B cell (primary cell): ENCODE measurements at regions not wholly inside any gene's neighbourhood (a gene's known extent, or its start where the extent isn't known, plus 50 kb on each side); places are given as distances from the start of the nearest gene placed in this dataset.

ENCODE experiments used
- EZH2 ChIP-seq: IDR thresholded peaks from 2 replicates; pipeline ENCODE4 v1.6.1; 2012; ENCODE audit warnings: borderline replicate concordance, low read depth, mild to moderate bottlenecking, moderate library complexity, low read length; ENCODE audit not compliant: insufficient read depth, poor library complexity, severe bottlenecking
- TF ChIP-seq, protein P1 (sequence below): fragments of 200-600 bp; IDR thresholded peaks from one replicate; pipeline ENCODE4 v1.8.0; 2022; ENCODE audit warnings: antibody characterized with exemption, mild to moderate bottlenecking

DNA sequence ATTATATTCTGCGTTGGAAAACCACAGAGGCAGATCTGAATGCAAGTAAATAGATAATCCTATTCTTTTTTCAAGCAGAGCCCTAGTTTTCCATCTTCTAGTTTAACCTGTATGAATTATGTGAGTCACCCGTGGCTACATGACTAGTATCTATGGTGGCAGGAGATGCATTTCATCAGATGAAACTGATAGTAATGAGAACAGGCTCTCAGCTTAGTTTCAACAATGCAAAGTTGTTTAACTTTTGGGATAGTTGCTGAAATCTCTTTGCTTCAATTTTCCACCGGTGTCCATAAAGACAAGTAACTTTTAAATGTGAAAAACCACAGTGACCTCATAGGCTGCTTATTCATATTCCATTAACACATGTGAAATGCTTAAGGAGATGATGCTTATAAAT lies 1317.4 kb upstream of the TENM3 start:
- TF ChIP-seq, protein P1, sequence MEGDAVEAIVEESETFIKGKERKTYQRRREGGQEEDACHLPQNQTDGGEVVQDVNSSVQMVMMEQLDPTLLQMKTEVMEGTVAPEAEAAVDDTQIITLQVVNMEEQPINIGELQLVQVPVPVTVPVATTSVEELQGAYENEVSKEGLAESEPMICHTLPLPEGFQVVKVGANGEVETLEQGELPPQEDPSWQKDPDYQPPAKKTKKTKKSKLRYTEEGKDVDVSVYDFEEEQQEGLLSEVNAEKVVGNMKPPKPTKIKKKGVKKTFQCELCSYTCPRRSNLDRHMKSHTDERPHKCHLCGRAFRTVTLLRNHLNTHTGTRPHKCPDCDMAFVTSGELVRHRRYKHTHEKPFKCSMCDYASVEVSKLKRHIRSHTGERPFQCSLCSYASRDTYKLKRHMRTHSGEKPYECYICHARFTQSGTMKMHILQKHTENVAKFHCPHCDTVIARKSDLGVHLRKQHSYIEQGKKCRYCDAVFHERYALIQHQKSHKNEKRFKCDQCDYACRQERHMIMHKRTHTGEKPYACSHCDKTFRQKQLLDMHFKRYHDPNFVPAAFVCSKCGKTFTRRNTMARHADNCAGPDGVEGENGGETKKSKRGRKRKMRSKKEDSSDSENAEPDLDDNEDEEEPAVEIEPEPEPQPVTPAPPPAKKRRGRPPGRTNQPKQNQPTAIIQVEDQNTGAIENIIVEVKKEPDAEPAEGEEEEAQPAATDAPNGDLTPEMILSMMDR: no peak
- TF ChIP-seq EZH2: no peak
